Upper lobe of left lung (tissue), 4 donors: ENCODE measurements at regions not wholly inside any gene's neighbourhood (a gene's known extent, or its start where the extent isn't known, plus 50 kb on each side); places are given as distances from the start of the nearest gene placed in this dataset.

ENCODE experiments used
- POLR2A ChIP-seq, 4 donors: fragments of 450-650 bp; IDR thresholded peaks; one replicate each; pipeline ENCODE4 v1.5.1; 2016 to 2017; ENCODE audit warnings: antibody characterized with exemption in 4 of 4, mild to moderate bottlenecking in 2 of 4
- POLR2AphosphoS5 ChIP-seq, 2 donors: sonication (generic); formaldehyde crosslinking; IDR thresholded peaks; one replicate each; pipeline ENCODE4 v1.5.1; 2017; ENCODE audit warnings: antibody characterized with exemption in 2 of 2
- TF ChIP-seq, protein P1 (sequence below), 6 experiments: fragments of 450-650 bp in 4 of 6; fragments of 200-600 bp in 2 of 6; sonication (generic) in 2 of 6; IDR thresholded peaks; one replicate each; pipeline ENCODE4 v1.5.1; 2016 to 2019; ENCODE audit warnings: antibody characterized with exemption in 6 of 6

- TF ChIP-seq POLR2AphosphoS5 (IDR thresholded peaks at IDR 0.05) = no peak
- TF ChIP-seq, protein P1, sequence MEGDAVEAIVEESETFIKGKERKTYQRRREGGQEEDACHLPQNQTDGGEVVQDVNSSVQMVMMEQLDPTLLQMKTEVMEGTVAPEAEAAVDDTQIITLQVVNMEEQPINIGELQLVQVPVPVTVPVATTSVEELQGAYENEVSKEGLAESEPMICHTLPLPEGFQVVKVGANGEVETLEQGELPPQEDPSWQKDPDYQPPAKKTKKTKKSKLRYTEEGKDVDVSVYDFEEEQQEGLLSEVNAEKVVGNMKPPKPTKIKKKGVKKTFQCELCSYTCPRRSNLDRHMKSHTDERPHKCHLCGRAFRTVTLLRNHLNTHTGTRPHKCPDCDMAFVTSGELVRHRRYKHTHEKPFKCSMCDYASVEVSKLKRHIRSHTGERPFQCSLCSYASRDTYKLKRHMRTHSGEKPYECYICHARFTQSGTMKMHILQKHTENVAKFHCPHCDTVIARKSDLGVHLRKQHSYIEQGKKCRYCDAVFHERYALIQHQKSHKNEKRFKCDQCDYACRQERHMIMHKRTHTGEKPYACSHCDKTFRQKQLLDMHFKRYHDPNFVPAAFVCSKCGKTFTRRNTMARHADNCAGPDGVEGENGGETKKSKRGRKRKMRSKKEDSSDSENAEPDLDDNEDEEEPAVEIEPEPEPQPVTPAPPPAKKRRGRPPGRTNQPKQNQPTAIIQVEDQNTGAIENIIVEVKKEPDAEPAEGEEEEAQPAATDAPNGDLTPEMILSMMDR (IDR thresholded peaks at IDR 0.05) = no peak
- no peak for TF ChIP-seq POLR2A (IDR thresholded peaks at IDR 0.05)
These were observed 284.7 kb upstream of the TMEM161B start for GRCh38 chr5:88553136-88553875.
